Stimulated activated naive CD8-positive, alpha-beta T cell treated with anti-CD3 and anti-CD28 coated beads, Interleukin-15, Interleukin-2, amounts not matched to agents 100 ng/mL and 50 ng/mL, for 24 hours (primary cell): ENCODE measurements at regions not wholly inside any gene's neighbourhood (a gene's known extent, or its start where the extent isn't known, plus 50 kb on each side); places are given as distances from the start of the nearest gene placed in this dataset.
"Not testable (repeated sequence)": the region's sequence is repeated elsewhere in the genome, so short reads cannot be mapped to it uniquely, and the experiment has no call there.

Source experiments
- H3K27ac Mint-ChIP-seq: one replicate; pipeline ENCODE4 v1.8.0; 2021; ENCODE audit warnings: mild to moderate bottlenecking, mixed read lengths
- H3K27me3 Mint-ChIP-seq: one replicate; pipeline ENCODE4 v1.8.0; 2021; ENCODE audit warnings: mixed read lengths
- H3K36me3 Mint-ChIP-seq: one replicate; pipeline ENCODE4 v1.8.0; 2021; ENCODE audit warnings: low read depth, mixed read lengths
- H3K4me1 Mint-ChIP-seq: one replicate; pipeline ENCODE4 v1.8.0; 2021; ENCODE audit warnings: low read depth, mixed read lengths
- H3K4me3 Mint-ChIP-seq: one replicate; pipeline ENCODE4 v1.8.0; 2021; ENCODE audit warnings: mild to moderate bottlenecking, mixed read lengths
- H3K9me3 Mint-ChIP-seq: one replicate; pipeline ENCODE4 v1.8.0; 2021; ENCODE audit warnings: mixed read lengths

DNA sequence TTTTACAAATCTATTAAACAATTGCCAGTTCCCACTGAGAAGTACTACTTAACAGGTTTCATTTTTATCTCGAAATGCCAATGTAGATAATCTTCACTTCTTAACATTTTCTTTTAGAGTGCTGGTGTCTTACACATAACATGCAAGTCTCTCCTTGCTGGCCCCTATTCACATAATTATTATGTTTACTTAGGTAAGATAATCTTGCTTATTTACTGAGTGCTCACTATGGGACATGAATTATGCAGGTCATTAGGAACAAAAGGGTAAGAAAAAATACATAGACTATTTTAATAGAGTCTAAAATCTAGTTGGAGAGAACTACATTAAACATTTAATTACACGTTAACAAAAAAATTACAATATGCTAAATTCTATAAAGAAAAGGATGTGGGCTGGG lies 328.4 kb downstream of the PRR16 start:
- Mint-ChIP-seq H3K27ac (no peak overlapping the region), H3K4me1 (no peaks in the 10 kb centered on the region), H3K9me3 (no peaks in the 10 kb centered on the region), H3K36me3 (no peaks in the 10 kb centered on the region), H3K27me3 (no peaks in the 10 kb centered on the region), H3K4me3 (no peak overlapping the region)

DNA sequence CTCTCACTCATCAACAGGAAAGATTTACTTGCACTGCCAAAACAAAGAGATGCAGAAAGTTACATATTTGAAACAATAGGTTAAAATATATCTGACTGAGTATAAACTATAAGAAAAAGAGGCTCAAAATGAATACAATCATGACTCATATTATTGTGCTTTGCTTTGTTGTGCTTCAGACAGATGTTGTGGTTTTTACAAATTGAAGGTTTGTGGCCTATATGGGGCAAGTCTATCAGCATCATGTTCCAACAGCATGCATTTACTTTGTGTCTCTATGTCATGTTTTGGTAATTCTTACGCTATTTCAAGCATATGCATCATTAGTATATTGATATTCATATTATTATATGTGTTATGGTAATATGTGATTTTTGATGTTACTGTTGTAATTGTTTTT lies 330.0 kb downstream of the PRR16 start:
- Mint-ChIP-seq H3K4me3 (no peak overlapping the region), H3K27me3 (no peaks in the 10 kb centered on the region)

DNA sequence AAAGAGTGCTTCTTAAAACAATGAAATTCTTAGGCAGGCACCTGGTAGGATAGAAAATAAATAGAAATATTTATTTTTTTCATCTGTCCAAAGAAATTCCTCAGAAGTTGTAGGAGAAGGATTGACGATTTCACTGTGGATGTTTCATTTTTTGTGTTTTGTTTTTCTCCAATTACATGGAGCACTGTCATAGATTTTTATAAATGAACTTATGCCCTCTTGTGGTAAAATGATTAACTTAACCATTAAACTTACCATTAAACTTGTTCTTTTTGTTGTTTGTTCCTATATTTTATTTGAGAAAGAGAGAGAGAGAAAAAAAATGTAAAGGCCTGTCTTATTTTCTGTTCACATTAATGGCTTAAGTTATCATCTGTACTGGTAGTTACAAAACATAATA lies 339.2 kb downstream of the PRR16 start:
- no peaks in the 10 kb centered on the region for H3K36me3 Mint-ChIP-seq
- H3K9me3 Mint-ChIP-seq, result peaks cover 9% of the 10 kb centered on the region
- H3K4me1 Mint-ChIP-seq, result no peaks in the 10 kb centered on the region
- H3K27me3 Mint-ChIP-seq, result no peaks in the 10 kb centered on the region
- no peak overlapping the region for H3K27ac Mint-ChIP-seq
- H3K4me3 Mint-ChIP-seq, result no peak overlapping the region

More for the DNA sequence above, 330.0 kb downstream of the PRR16 start:
- no peaks in the 10 kb centered on the region for H3K36me3 Mint-ChIP-seq
- no peak overlapping the region for H3K27ac Mint-ChIP-seq
- H3K9me3 Mint-ChIP-seq, result no peaks in the 10 kb centered on the region
- no peaks in the 10 kb centered on the region for H3K4me1 Mint-ChIP-seq

DNA sequence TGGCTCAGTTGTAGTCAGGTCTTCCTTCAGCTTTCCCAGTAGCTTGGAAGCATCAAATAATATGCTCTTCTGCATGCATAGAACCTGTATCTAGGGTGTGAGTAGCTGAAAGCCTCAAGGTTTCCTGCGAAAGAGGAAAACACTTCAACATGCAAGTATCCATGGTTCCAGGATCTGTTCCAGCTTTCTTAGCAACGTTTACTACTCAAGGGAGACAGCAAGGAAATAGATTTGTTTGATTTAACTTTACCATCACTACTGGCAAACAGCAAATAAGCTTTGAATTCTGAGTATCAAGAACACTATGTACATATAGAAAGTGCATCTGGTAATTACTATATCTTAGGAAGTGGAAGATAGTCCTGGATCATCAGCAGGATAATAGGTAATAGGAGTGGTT lies 341.0 kb downstream of the PRR16 start:
- H3K27ac Mint-ChIP-seq, result no peak overlapping the region
- no peaks in the 10 kb centered on the region for H3K27me3 Mint-ChIP-seq
- no peaks in the 10 kb centered on the region for H3K4me1 Mint-ChIP-seq
- H3K4me3 Mint-ChIP-seq, result no peak overlapping the region
- H3K36me3 Mint-ChIP-seq, result no peaks in the 10 kb centered on the region
- H3K9me3 Mint-ChIP-seq, result peaks cover 9% of the 10 kb centered on the region

DNA sequence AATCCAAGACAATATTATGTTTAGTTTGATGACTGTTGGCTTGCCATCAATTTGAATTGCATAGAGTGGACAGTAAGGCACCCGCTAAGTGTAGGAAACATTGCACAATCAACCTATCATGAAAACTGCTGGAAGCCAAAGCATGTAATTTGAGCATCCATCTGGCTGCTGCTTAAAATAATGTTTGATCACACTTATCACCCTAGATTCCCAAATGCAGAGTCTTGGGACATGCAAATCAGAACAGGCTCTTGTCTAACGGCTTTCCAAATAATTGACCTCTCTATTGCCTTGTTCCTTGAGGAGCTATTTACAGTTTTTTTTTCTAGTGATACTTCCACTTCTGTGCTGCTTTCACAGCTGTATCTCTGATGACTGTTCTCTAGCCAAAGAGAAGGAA lies 342.1 kb downstream of the PRR16 start:
- Mint-ChIP-seq H3K4me3 (no peak overlapping the region), H3K27ac (no peak overlapping the region), H3K27me3 (no peaks in the 10 kb centered on the region), H3K4me1 (no peaks in the 10 kb centered on the region), H3K36me3 (no peaks in the 10 kb centered on the region), H3K9me3 (peaks cover 9% of the 10 kb centered on the region)

DNA sequence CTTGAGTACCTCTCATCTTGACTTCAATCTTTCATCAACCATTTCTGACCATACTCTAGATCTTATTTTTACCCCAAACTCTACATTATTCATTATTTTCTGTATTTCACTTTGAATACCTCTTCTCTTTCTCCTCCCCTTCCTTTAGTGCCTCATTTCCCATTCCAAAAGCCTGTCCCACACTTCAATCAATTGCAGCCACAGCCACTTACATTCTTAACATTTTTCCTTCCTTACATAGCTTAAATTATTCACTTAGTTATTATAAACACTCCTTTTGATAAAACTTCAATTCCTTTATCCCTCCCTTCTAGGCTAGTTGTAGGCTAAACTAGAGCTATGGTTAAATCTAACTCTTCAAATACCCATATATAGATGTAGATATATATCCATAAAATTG lies 344.0 kb downstream of the PRR16 start:
- H3K9me3 Mint-ChIP-seq, result peaks cover 5% of the 10 kb centered on the region

DNA sequence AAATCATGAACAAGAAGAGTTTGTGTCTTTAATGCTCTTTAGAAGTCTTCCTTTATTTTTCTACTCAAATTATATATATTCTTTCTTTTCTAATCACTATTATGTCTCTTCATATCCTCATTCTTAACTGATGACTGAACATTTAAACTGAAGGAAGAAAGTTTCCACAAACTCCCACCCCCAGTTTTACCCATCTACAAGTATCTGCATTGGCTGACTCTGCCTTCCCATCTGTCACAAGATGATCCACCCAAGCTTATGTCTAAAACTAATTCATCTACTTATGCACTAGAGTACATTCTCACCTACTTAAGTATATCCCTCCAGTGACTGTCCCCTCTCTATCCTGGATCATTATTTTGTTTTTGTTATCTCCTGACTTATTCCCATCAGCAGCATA lies 344.5 kb downstream of the PRR16 start:
- Mint-ChIP-seq H3K27me3 (no peaks in the 10 kb centered on the region), H3K4me1 (no peaks in the 10 kb centered on the region), H3K27ac (no peak overlapping the region), H3K9me3 (peaks cover 5% of the 10 kb centered on the region), H3K4me3 (no peak overlapping the region), H3K36me3 (no peaks in the 10 kb centered on the region)

More for the DNA sequence above, 344.0 kb downstream of the PRR16 start:
- Mint-ChIP-seq H3K27ac (no peak overlapping the region), H3K4me3 (no peak overlapping the region), H3K27me3 (no peaks in the 10 kb centered on the region), H3K4me1 (no peaks in the 10 kb centered on the region), H3K36me3 (no peaks in the 10 kb centered on the region)

DNA sequence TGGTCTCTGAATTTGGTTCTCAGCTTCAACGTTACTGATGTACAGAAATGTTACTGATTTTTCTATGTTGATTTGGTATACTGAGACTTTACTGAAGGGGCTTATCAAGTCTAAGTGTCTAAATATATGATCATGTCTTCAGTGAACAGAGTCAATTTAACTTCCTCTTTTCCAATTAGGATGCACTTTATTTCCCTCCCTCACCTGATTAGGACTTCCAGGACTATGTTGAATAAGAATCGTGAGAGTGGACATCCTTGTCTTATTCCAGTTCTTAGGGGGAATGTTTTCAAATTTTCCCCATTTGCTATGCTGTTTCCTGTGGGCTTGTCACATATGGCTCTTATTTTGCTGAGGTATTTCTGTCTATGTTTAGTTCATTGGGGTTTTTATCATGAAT lies 349.5 kb downstream of the PRR16 start:
- Mint-ChIP-seq H3K9me3 (peaks cover 15% of the 10 kb centered on the region), H3K27me3 (no peaks in the 10 kb centered on the region), H3K36me3 (no peaks in the 10 kb centered on the region), H3K27ac (no peak overlapping the region), H3K4me1 (no peaks in the 10 kb centered on the region), H3K4me3 (no peak overlapping the region)

DNA sequence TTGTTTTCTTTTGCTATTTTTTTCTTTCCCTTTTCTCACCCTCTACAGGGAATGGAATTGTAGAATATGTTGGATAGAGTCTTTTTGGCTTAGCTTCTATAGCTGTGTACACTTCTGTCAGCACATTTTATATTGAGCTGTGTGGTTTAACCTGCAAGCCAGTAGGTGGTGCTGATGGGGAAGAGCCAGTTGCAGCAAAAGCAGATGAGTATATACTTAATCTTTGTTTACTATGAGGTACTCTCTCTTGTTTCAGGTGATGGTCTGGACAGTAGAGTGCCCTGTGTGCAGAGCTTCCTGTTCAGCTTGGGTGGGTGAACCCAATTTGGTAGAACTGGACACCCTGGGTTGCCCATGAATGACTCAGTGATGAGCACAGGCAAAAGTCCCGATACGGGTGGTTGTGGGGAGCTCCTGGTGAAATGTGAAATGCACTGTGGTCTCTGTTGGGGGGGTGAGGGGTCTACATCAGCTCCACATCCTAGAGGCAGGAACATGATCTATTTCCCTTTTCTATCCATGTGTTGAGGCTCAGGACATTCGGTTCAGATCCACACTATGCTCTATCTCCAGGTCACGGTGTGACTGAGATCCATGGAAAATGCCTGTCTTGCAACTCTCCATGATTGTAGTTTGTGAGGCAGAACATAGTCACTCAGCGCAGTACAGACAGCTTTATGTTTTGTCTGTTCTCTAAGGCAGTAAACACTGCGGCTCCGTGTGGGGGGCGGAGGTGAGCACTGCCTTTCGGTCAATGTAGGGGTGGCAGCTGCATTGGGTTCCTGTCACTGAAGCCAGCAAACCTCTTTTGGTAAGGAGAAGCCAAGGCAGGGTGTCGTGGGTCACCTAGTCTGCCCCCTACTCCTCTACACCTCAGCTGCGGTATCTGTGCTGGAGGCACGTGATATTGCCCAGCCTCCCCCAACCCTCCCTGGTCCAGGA lies 353.2 kb downstream of the PRR16 start:
- Mint-ChIP-seq H3K36me3 (no peaks in the 10 kb centered on the region), H3K27me3 (no peaks in the 10 kb centered on the region), H3K27ac (no peak overlapping the region), H3K9me3 (peaks cover 15% of the 10 kb centered on the region), H3K4me3 (no peak overlapping the region), H3K4me1 (no peaks in the 10 kb centered on the region)

DNA sequence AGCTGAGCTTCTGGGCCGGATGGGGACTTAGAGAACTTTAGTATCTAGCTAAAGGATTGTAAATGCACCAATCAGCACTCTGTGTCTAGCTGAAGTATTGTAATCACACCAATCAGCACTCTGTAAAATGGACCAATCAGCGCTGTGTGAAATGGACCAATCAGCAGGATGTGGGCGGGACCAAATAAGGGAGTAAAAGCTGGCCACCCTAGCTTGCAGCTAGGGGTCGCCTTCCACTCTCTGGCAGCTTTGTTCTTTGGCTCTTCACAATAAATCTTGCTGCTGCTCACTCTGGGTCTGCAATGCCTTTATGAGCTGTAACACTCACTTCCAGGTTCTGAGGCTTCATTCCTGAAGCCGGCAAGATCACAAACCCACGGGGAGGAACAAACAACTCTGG lies 354.0 kb downstream of the PRR16 start:
- Mint-ChIP-seq H3K36me3 (no peaks in the 10 kb centered on the region), H3K27me3 (no peaks in the 10 kb centered on the region), H3K9me3 (peaks cover 15% of the 10 kb centered on the region), H3K4me3 (no peak overlapping the region), H3K4me1 (no peaks in the 10 kb centered on the region), H3K27ac (no peak overlapping the region)

DNA sequence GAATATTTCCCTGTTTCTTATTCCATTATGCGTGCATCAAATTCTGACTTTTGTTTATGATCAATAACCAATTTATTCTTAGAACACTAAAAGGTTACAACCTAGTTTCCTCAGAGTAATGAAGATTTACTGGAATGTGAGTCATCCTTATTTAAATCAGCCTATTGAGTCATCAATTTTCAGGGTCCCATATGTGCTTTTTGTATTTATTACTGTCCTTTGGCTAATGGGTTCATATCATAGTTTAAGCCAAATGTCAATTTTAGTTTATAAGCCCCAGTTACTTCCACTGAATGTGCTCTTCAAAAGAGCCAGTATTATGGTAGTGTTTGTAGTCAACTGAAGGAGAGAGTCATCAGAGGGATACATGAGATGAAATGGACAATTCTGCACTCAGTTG lies 359.2 kb downstream of the PRR16 start:
- no peaks in the 10 kb centered on the region for H3K36me3 Mint-ChIP-seq
- no peaks in the 10 kb centered on the region for H3K4me1 Mint-ChIP-seq
- H3K27me3 Mint-ChIP-seq, result no peaks in the 10 kb centered on the region
- H3K27ac Mint-ChIP-seq, result no peak overlapping the region
- no peak overlapping the region for H3K4me3 Mint-ChIP-seq
- H3K9me3 Mint-ChIP-seq, result no peaks in the 10 kb centered on the region

DNA sequence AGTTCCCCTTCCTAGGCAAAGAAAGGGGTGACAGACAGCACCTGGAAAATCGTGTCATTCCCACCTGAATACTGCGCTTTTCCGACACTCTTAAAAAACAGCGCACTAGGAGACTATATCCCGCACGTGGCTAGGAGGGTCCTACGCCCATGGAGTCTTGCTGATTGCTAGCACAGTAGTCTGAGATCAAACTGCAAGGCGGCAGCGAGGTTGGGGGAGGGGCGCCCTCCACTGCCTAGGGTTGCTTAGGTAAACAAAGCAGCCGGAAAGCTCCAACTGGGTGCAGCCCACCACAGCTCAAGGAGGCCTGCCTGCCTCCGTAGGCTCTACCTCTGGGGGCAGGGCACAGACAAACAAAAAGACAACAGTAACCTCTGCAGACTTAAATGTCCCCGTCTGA lies 367.5 kb downstream of the PRR16 start:
- not testable (repeated sequence) for H3K4me1 Mint-ChIP-seq, H3K27ac Mint-ChIP-seq, H3K27me3 Mint-ChIP-seq, H3K4me3 Mint-ChIP-seq, H3K9me3 Mint-ChIP-seq, H3K36me3 Mint-ChIP-seq

DNA sequence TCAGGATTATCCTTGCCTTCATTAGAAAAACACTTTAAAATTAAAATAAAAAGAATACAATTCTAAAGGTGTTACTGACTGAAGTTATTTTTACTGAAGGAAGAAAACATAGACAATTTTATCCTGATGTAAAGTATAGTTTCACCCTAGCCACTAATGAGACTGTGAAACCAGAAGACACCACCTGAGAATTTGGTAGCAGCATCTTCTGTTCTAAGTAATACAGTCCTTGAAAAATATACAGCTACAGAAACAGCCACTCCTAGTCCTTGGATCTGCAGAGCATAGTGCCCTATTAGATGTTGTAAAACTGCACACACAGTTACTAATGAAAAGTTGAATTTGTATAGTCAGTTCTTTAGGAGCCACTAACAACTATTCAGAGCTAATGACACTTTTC lies 377.7 kb downstream of the PRR16 start:
- Mint-ChIP-seq H3K4me1 (no peaks in the 10 kb centered on the region), H3K4me3 (no peak overlapping the region), H3K36me3 (no peaks in the 10 kb centered on the region), H3K9me3 (peaks cover 7% of the 10 kb centered on the region), H3K27me3 (no peaks in the 10 kb centered on the region), H3K27ac (no peak overlapping the region)

DNA sequence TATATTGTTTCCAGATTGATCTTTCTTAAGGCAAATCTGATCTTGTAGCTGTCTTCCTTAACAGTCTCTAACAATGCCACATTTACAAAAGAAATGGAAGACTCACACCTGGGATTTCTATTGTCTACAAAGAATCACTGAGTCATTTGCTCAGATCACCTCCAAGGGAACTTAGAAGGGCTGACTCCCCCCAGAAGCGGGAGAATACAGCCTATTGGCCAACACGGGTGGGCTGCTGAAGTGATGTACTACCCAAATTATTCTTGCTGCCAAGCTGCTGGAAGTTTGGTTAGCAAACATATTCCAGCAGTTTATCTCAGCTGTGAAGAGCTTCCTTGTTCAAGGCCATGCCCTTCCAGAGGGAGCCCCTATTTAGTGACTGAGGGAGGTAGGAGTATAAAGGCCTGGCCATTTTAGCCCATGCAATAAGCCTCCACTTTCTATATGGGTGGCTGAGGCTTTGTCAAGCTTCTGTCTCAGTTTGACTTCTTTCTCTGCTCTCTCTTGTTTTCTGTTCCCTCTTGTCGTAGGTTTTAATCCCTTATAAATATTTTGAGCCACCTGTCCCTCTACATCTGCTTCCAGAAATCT lies 379.4 kb downstream of the PRR16 start:
- H3K27me3 Mint-ChIP-seq, result no peaks in the 10 kb centered on the region
- no peak overlapping the region for H3K4me3 Mint-ChIP-seq
- peaks cover 7% of the 10 kb centered on the region for H3K9me3 Mint-ChIP-seq
- no peaks in the 10 kb centered on the region for H3K4me1 Mint-ChIP-seq
- H3K27ac Mint-ChIP-seq, result no peak overlapping the region
- H3K36me3 Mint-ChIP-seq, result no peaks in the 10 kb centered on the region

DNA sequence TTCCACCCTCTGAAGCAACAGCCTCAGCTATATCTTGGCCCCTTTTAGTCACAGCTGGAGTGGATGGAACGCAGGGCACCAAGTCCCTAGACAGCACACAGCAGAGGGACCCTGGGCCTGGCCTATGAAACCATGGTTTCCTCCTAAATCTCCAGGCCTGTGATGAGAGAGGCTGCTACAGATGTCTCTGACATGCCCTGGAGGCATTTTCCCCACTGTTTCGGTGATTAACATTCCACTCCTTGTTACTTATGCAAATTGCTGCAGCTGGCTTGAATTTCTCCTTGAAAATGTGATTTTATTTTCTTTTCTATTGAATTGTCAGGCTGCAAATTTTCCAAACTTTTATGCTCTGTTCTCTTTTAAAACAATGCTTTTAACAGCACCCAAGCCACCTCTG lies 384.8 kb downstream of the PRR16 start:
- Mint-ChIP-seq H3K36me3 (no peaks in the 10 kb centered on the region), H3K4me1 (no peaks in the 10 kb centered on the region), H3K4me3 (no peak overlapping the region), H3K27me3 (no peaks in the 10 kb centered on the region), H3K9me3 (no peaks in the 10 kb centered on the region), H3K27ac (no peak overlapping the region)
